Caki2 (cell line): ENCODE measurements at regions not wholly inside any gene's neighbourhood (a gene's known extent, or its start where the extent isn't known, plus 50 kb on each side); places are given as distances from the start of the nearest gene placed in this dataset.
"Not testable (repeated sequence)": the region's sequence is repeated elsewhere in the genome, so short reads cannot be mapped to it uniquely, and the experiment has no call there.

Experiments
- DNase-seq: peaks from one replicate; pipeline ENCODE4 v3.0.0-alpha.2; 2015; ENCODE audit warnings: low read depth
- in situ Hi-C: cut with HindIII; loops from 2 replicates; pipeline ENCODE4 v1.10.0; 2016; ENCODE audit warnings: low sequenced_read_pairs, low pct_unique_long_range_greater_than_20kb, mixed read lengths

DNA sequence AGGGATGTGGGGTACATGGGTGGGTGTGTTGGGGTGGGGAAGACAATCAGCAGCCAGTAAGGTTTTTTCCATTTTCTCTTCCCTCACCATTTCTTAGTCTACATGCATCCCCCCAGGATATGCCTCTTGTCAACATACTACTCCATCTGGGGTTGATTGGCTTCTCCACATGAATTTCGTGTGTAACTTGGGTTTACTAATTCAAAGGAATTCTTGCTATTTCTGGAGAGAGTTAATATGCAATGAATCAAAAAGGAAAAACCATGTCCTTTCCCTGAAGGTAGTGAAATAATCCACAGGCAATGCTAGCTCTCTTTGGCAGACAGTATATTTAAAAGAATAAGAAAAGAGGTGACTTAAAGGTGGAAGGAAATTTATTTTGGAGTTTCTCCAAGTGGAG is 198.4 kb downstream of the EBLN2 start:
- in situ Hi-C loops: no loop called here

DNA sequence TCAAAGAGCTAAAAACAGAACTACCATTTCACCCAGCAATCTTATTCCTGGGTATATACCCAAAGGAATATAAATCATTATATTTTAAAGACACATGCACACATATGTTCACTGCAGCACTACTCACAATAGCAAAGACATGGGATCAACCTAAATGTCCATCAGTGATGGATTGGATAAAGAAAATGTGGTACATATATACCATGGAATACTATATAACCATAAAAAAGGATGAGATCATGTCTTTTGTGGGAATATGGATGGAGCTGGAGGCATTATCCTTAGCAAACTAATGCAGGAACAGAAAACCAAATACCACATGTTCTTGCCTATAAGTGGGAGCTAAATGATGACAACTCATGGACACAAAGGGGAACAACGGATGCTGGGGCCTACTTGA is 205.1 kb downstream of the EBLN2 start:
- in situ Hi-C loops, DNase-seq: not testable (repeated sequence)

More for the DNA sequence above, 198.4 kb downstream of the EBLN2 start:
- DNase-seq: no peak

DNA sequence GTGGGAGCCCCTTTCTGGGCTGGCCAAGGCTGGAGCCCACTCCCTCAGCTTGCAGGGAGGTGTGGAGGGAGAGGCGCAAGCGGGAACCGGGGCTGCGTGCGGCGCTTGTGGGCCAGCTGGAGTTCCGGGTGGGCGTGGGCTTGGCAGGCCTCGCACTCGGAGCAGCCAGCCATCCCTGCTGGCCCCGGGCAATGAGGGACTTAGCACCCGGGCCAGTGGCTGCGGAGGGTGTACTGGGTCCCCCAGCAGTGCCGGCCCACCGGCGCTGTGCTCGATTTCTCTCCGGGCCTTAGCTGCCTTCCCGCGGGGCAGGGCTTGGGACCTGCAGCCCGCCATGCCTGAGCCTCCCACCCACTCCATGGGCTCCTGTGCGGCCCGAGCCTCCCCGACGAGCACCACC is 207.7 kb downstream of the EBLN2 start:
- in situ Hi-C loops, DNase-seq: not testable (repeated sequence)

DNA sequence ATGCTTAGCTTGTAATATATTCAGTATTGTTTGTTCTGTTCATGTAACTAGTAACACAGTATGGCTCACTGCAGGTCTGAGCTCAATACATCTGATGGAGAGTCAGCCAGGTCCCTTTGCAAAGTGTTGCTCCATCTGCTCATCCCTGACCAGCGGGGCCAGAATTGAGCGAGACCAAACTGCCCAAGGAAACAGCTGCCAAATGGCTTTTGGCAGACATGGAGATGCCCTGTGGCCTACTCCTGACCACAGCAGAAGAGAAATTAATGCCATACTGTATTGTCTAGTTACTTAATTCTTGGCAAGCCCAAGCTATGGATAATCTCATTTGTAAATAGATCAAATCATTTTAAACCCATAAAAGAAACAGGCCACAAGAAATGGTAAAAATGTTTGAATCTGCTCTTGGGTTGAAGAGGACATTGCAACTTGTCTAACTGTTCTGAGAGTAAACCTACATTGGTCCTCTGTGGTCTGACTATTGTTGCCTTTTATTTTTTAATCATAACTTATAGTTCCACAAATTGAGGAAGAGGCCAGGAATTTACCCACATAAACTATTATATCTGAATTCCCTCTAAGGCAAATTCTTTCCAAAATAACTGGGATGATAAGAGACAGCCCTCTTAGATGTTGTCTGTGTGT is 209.5 kb downstream of the EBLN2 start:
- no peak for DNase-seq
- in situ Hi-C loops: no loop called here

DNA sequence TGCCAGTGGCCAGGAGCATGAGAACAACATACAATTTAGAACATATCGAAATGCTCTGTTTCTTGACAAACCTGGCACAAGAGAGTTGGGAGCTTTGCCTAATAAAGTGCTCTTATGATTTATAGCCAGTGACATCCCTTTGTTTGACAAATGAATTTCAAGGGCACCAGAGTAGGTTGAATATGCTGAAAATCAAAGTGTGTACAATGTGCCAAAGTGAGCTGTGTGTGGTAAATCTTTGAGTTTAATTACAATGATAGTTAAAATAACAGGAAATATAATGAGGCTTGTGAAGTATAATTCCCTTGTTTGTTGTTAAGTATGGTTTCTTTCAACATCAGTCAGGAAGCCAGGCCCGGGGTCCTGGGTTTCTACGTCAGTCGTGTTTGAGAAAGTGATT is 211.9 kb downstream of the EBLN2 start:
- in situ Hi-C loops: no loop called here
- DNase-seq: no peak

DNA sequence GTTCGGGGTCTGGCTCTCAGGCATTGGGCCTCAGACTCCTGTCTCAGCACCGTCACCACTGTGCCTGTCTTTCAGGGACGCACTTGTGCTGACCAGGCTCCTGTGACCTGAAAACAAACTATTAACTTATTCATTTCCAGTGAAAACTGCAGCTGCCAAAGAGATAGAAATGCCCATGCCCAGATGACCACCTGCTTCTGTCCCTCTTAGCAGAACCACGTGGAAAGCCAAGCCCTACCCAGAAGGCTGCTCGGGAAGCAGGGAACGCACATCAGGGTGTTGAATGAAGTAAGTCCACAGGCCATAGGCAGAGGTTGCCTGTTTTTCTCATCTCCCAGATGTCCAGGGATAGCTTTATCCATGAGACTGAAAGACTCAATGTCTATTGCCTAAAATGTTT is 219.3 kb downstream of the EBLN2 start:
- no peak for DNase-seq
- in situ Hi-C loops: no loop called here

DNA sequence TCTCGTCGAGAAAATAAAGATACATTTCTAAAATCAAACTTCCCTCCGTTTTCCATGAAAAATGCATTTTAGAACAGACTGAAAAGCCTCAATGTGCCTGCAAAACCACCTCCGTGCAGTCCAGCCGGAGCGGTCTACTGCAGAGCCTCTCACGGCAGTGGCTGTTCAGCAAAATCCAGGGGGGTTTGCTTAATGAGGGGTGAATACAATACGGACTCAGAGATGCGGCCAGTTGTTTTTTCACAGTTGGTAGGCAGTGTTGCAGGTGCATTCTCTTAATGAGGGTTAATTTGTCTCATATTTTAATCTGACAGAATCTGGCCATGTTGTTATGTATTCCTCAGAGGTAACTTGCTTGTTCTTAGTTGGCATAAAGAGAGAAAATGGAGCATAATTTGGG is 223.0 kb downstream of the EBLN2 start:
- in situ Hi-C loops: no loop called here
- no peak for DNase-seq

DNA sequence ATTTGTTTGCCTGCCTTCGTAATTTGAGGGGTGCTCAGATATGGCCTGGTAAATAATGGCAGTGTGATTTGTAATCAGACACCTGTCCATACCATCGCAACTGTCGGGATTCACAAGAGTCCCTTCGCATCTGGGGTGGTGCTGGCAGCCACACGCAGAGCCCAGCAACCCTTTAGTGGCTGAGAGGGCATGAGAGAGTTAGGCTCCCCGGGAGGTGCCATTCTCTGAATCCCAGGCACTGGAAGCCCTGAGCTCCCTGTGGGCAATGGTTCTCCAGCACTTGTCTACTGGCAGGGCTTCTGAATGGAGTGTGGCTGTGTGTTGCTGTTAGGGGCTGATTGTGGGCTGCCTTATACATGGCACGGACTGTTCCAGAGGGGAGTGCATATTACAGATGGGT is 230.1 kb downstream of the EBLN2 start:
- in situ Hi-C loops: no loop called here
- no peak for DNase-seq

DNA sequence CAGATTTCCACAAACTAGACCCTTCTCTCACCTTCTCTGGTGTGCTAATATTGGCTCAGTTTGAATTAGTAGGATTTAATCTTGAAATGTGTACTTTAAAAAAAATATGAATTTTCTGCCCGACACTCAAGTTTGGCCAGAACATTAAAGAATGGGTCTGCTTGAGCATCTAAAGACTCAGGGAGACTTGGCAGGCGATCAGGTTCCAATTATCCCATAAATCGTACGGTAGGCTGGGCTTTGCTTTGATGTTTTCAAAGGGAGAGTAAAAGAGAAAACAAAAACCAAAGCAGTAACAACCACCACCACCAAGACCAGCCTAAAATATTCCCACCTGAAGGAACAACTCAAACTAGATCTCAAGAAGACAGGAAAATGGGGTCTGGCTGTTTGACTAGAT is 230.8 kb downstream of the EBLN2 start:
- DNase-seq: no peak
- in situ Hi-C loops: no loop called here

DNA sequence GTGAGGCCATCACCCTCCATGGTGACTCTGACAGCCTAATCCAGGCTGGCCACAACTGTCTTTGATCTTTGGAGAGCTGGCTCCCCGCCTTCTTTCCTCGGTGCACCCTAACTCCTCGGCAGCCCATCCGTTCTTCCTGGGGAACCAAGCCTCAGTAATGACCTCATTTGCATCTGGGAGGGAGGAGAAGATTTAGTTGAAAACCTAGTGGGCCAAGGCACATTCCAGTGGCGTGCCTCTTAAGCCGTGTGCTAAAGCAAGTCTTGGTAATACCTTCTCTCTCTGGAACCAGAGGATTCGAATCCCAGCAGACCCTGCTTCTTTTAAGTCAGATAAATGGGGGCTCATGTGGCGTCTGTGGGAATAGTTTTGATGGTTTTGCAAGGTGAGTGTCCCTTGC is 233.1 kb downstream of the EBLN2 start:
- no peak for DNase-seq
- in situ Hi-C loops: no loop called here

DNA sequence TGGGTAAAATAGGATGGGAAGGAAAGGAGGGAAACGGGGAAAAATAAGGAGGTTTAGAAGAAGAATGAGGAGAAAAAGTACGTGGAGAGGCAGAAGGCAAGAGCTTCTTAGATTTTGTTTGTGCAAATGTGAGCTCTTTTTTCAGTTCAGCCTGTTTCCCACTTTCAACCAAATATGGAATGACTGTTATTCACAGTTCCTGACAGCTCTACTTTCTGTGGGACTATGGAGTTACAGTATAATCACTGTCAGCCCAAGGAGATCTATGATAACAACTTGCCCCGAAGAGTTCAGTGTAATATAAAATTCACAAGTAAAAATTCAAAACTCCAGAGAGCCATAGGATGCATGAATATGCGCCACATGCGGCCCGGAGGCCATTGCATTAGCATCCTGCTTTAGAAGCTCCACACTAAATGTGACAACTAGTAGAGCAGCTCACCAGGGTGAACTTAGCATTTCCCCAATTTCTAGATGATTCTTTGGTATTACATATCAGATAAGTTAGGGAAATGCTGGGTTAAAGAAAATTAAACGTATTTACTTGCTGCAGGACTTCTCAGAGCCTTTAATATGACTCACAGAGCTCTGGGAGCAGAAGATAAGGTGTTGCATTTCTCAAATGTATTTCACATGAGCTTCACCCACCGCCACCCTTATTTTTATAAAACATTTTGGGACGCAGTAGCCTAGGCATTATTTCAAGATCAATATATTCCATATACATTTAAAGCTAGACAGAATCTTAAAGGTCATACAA is 234.6 kb downstream of the EBLN2 start:
- no peak for DNase-seq
- in situ Hi-C loops: no loop called here

DNA sequence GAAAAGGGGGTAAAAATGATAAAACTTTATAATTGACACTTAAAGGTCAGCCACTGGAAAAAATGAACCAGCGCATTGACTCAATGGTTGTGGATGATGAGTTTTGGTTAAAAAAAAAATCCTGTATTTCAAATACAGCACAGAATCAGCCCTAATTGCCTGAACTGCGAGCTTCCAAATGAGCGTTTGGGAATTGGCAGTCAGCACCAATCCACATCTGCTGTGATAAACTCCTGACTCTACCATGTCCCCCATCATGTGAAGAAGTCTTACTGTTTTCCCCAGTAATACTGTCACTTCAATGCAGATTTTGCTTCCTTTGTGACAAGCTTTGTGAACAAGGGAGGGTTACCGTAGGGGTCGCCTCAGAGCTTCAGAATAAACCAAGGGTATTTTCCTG is 235.4 kb downstream of the EBLN2 start:
- in situ Hi-C loops: no loop called here
- DNase-seq: no peak

DNA sequence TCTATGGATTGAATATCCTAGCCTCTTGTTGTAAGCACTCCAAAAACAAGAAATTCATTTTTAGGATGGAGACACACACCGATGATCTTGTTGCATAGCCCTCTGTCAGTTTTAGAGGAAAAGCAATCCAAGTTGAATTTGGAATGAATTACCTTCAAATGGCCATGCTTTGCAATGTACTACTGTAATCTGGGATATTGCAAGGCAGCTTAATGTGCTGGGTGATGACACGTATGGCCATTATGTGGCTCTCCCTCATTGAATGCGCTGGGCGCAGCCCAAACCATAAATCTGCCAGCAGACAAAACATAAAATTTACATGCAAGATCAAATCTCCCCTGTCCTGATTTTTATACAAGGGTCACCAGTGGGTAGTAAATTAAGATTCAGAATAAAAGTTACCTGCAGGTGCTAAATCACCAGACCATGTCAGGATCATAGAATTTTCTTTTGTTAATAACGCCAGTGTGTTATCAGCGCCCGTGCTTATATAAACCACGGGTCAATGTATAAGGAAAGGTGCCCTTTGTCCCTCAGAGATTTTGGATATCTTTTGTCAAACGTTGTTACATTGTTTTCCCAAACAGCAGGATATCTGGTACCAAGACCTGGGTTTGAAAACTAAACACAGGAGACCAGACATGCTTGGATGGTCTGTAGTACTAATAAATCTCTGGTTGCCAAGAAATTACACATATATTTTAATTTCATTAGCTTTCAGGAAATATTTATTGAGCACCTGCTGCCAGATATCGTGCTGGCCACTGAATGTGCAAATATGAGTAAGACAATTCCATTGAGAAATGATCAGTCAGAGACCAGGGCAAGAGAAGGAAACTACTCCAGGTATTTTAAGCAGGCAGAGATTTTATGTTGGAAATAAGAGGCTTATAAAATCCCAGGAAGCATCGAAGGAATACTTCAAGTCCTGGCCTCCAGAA is 237.1 kb downstream of the EBLN2 start:
- DNase-seq: no peak

DNA sequence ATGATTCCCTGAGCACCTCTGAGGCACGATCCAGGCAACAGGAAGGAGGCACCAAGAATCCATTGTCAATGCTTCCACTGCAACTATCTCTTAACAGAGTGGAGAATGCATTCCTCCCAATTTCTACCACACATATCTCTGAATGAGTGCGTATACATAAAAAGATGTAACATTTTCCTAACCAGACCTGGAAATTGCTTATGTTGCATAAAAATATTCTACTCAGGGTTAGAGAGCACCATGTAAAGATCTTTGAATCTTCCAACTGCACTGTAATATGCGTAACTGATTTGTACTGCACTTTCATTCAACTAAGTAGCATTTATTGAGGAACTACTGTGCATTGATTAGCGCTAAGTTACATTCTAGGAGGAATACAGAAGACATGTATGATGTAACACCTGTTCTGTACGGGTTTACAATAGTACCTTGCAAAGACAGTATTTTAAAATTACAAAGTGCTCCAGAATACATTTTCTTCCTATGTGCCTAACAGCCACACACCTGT is 237.8 kb downstream of the EBLN2 start:
- DNase-seq: no peak
- in situ Hi-C loops: no loop called here

More for the DNA sequence above, 237.1 kb downstream of the EBLN2 start:
- in situ Hi-C loops: no loop called here

DNA sequence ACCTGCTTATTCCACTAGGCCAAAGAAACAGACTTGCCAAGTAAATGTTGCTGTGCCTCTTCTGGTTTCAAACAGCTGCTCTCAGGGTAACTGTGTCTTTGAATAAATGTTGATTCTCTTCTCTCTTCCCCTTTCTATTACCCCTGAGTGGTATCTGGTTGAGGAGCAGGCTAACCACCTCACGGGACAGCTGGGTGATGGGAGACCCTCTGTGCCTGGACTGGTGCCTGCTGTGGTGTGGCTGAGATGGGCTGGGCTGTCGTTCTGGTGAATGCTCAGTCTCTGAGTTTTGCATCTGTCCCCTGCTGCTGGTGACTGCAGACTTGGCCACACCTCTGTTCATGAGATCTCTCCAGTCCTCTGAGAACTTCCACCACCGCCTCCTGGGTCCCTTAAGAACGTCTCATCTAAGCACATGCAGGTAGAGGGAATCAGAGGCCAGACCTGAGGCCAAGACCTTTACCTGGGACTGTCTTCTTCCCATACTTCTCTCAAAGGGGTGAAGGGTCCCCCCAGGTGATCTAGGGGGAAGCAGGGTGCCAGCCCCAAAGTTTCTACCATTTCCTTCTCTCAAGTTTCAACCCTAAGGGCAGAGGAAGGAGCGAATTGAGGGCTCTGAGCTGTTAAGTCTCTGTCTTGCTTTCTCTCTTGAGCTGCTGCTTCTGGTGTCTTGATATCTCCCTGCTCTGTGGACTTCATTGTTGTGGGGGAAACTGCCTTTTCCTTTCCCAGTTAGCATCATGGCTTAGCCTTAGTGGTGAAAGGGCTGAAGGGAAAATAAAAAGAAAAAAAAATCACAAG is 252.9 kb downstream of the EBLN2 start:
- in situ Hi-C loops: no loop called here
- no peak for DNase-seq

DNA sequence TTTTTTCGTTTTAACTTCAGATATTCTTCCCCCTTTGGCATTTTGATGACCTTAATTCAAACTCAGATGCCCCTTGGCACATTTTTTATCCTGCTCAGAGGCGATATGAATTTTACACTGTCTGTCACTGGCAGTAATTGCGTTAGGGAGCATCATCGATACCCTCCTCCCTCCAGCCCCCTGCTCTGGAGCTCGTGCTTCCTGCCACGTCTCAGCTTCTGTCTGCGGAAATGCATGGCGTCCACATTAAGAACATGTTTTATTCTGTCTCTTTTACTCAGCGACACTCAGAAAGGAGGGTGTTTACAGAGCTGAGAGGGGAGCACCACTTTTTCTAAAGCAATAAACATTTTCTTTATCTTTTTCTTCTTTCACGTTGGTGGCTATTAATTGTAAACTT is 254.2 kb downstream of the EBLN2 start:
- in situ Hi-C loops: no loop called here
- DNase-seq: no peak

DNA sequence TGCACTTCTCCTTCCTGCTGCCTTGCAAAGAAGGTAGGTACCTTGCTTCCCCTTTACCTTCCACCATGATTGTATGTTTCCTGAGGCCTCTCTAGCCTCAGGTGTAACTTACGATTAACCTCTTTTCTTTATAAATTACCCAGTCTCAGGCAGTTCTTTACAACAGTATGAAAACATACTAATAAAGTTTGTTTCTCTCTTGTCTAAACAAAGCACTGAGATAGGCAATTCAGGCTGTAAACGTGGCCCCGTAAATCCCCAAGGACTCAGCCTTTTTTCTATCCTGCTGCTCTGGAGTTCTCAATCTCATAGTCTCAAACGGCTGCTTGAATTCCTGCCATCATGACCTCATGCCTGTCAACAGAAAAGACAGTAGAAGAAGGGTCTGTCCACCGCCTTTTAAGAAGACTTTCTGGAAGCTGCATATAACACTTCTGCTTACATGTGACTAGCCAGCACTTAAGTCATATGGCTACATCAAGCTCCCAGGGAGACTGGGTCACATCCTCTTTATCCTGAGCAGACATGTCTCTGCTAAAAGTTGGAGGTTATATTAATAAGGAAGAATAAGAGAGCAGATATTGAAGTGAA is 257.8 kb downstream of the EBLN2 start:
- DNase-seq: no peak
- in situ Hi-C loops: no loop called here
